ENCODE measurements at regions not wholly inside any gene's neighbourhood (a gene's known extent, or its start where the extent isn't known, plus 50 kb on each side); places are given as distances from the start of the nearest gene placed in this dataset.

DNA sequence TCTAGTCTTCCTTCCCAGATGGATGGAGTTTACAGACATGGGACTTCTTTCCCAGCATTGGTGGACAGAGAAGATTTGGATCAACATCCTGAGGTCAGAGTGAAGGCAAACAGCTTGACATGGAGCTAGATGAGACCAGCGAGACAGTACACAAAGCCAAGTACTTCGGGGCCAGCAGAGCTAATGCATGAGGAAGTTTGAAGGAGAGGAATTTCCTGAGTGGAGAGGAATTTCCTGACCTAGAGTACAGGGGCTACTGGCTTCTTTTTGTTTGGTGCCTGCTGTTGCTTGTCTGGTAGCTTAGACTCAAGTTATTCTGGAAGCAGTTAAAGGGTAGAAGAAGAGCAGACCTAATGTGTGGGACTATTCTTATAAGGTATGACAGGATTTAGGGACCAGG, 69.1 kb upstream of the EOLA2 start:
- no peak overlapping the region for H2BK12ac ChIP-seq (ENCODE audit: low read length)

GRCh38 chrX:150012647-150013381, 74.5 kb upstream of the EOLA2 start:
- no peak overlapping the region for H2BK120ac ChIP-seq (ENCODE audit: low read depth, low read length)
- H3K4me2 ChIP-seq (ENCODE audit: insufficient read depth, low read length, poor library complexity, severe bottlenecking) = no peak overlapping the region
- H3K27me3 ChIP-seq (ENCODE audit: control insufficient read depth in 3 of 3, insufficient read depth in 3 of 3, low read depth in 1 of 3, low read length in 3 of 3) = no peaks in the 10 kb centered on the region
- H2BK15ac ChIP-seq (ENCODE audit: low read length) = no peak overlapping the region
- no peak overlapping the region for H4K8ac ChIP-seq (ENCODE audit: low read depth, low read length)
- no peak overlapping the region for H2BK5ac ChIP-seq (ENCODE audit: low read length)
- no peaks in the 10 kb centered on the region for H3K4me1 ChIP-seq (ENCODE audit: control insufficient read depth in 2 of 2, insufficient read depth in 1 of 2, low read depth in 1 of 2, low read length in 2 of 2)
- H3K18ac ChIP-seq (ENCODE audit: low read length) = no peak overlapping the region
- H3K9me3 ChIP-seq (replicated peaks in 1 of 2; ENCODE audit: control insufficient read depth in 2 of 2, insufficient read depth in 1 of 2, low read depth in 1 of 2, low read length in 2 of 2) = no peaks in the 10 kb centered on the region
- H3K14ac ChIP-seq (ENCODE audit: low read length) = no peak overlapping the region
- H2AFZ ChIP-seq (ENCODE audit: low read length) = no peak overlapping the region
- H4K91ac ChIP-seq (ENCODE audit: low read depth, low read length, poor library complexity) = no peak overlapping the region
- no peak overlapping the region for H3K4ac ChIP-seq (ENCODE audit: low read length)
- no peak overlapping the region for H3K27ac ChIP-seq (replicated peaks; ENCODE audit: low read length)
- no peaks in the 10 kb centered on the region for H3K36me3 ChIP-seq (replicated peaks in 1 of 2; ENCODE audit: control insufficient read depth in 2 of 2, insufficient read depth in 2 of 2, low read length in 2 of 2)
- H3K4me3 ChIP-seq (ENCODE audit: low read length in 2 of 2) = no peak overlapping the region
- no peak overlapping the region for H3K9ac ChIP-seq (ENCODE audit: low read depth, low read length, poor library complexity)
- H2AK5ac ChIP-seq (ENCODE audit: low read depth, low read length) = no peak overlapping the region
- no CpG with 5 or more reads among the region's 3 CpGs for WGBS, 2 donors (ENCODE audit: extremely low coverage in 2 of 2, insufficient read length in 2 of 2, insufficient replicate concordance in 1 of 2)
- H2BK12ac ChIP-seq (ENCODE audit: low read length) = no peak overlapping the region
- H3K79me1 ChIP-seq (ENCODE audit: low read depth, low read length) = no peaks in the 10 kb centered on the region
- no peak for DNase-seq (ENCODE audit: low spot score)
- H3K23ac ChIP-seq (ENCODE audit: low read depth, low read length, poor library complexity) = no peak overlapping the region

More for the DNA sequence above, 69.1 kb upstream of the EOLA2 start:
- no peak for DNase-seq (ENCODE audit: low spot score)
- Histone ChIP-seq H3K14ac (ENCODE audit: low read length) (no peak overlapping the region), H2BK15ac (ENCODE audit: low read length) (no peak overlapping the region), H4K8ac (ENCODE audit: low read depth, low read length) (no peak overlapping the region), H3K18ac (ENCODE audit: low read length) (no peak overlapping the region), H3K36me3 (replicated peaks in 1 of 2; ENCODE audit: control insufficient read depth in 2 of 2, insufficient read depth in 2 of 2, low read length in 2 of 2) (no peaks in the 10 kb centered on the region), H3K4me1 (ENCODE audit: control insufficient read depth in 2 of 2, insufficient read depth in 1 of 2, low read depth in 1 of 2, low read length in 2 of 2) (no peaks in the 10 kb centered on the region), H3K27me3 (ENCODE audit: control insufficient read depth in 3 of 3, insufficient read depth in 3 of 3, low read depth in 1 of 3, low read length in 3 of 3) (no peaks in the 10 kb centered on the region), H3K9me3 (replicated peaks in 1 of 2; ENCODE audit: control insufficient read depth in 2 of 2, insufficient read depth in 1 of 2, low read depth in 1 of 2, low read length in 2 of 2) (no peaks in the 10 kb centered on the region), H3K79me1 (ENCODE audit: low read depth, low read length) (no peaks in the 10 kb centered on the region), H4K91ac (ENCODE audit: low read depth, low read length, poor library complexity) (no peak overlapping the region), H2AK5ac (ENCODE audit: low read depth, low read length) (no peak overlapping the region), H3K9ac (ENCODE audit: low read depth, low read length, poor library complexity) (no peak overlapping the region), H3K4me2 (ENCODE audit: insufficient read depth, low read length, poor library complexity, severe bottlenecking) (no peak overlapping the region), H3K27ac (replicated peaks; ENCODE audit: low read length) (no peak overlapping the region), H3K4me3 (ENCODE audit: low read length in 2 of 2) (no peak overlapping the region), H3K23ac (ENCODE audit: low read depth, low read length, poor library complexity) (no peak overlapping the region), H2BK120ac (ENCODE audit: low read depth, low read length) (no peak overlapping the region), H2BK5ac (ENCODE audit: low read length) (no peak overlapping the region), H2AFZ (ENCODE audit: low read length) (no peak overlapping the region), H3K4ac (ENCODE audit: low read length) (no peak overlapping the region)
- WGBS, 2 donors (ENCODE audit: extremely low coverage in 2 of 2, insufficient read length in 2 of 2, insufficient replicate concordance in 1 of 2) = no CpG with 5 or more reads among the region's 2 CpGs

- no peaks in the 10 kb centered on the region for H3K79me1 ChIP-seq (ENCODE audit: low read depth, low read length)
- H3K4me1 ChIP-seq (ENCODE audit: control insufficient read depth in 2 of 2, insufficient read depth in 1 of 2, low read depth in 1 of 2, low read length in 2 of 2) = no peaks in the 10 kb centered on the region
- H4K91ac ChIP-seq (ENCODE audit: low read depth, low read length, poor library complexity) = no peak overlapping the region
- no peaks in the 10 kb centered on the region for H3K9me3 ChIP-seq (replicated peaks in 1 of 2; ENCODE audit: control insufficient read depth in 2 of 2, insufficient read depth in 1 of 2, low read depth in 1 of 2, low read length in 2 of 2)
- H2AFZ ChIP-seq (ENCODE audit: low read length) = no peak overlapping the region
- no peak overlapping the region for H3K4me2 ChIP-seq (ENCODE audit: insufficient read depth, low read length, poor library complexity, severe bottlenecking)
- no peak overlapping the region for H3K18ac ChIP-seq (ENCODE audit: low read length)
- no peak overlapping the region for H2BK12ac ChIP-seq (ENCODE audit: low read length)
- no CpG with 5 or more reads among the region's 1 CpG for WGBS, 2 donors (ENCODE audit: extremely low coverage in 2 of 2, insufficient read length in 2 of 2, insufficient replicate concordance in 1 of 2)
- H3K27me3 ChIP-seq (ENCODE audit: control insufficient read depth in 3 of 3, insufficient read depth in 3 of 3, low read depth in 1 of 3, low read length in 3 of 3) = no peaks in the 10 kb centered on the region
- no peak overlapping the region for H3K23ac ChIP-seq (ENCODE audit: low read depth, low read length, poor library complexity)
- H2AK5ac ChIP-seq (ENCODE audit: low read depth, low read length) = no peak overlapping the region
- no peak overlapping the region for H3K9ac ChIP-seq (ENCODE audit: low read depth, low read length, poor library complexity)
- no peak overlapping the region for H2BK15ac ChIP-seq (ENCODE audit: low read length)
- DNase-seq (ENCODE audit: low spot score) = no peak
- H3K27ac ChIP-seq (replicated peaks; ENCODE audit: low read length) = no peak overlapping the region
- H2BK120ac ChIP-seq (ENCODE audit: low read depth, low read length) = no peak overlapping the region
- no peak overlapping the region for H2BK5ac ChIP-seq (ENCODE audit: low read length)
- H3K36me3 ChIP-seq (replicated peaks in 1 of 2; ENCODE audit: control insufficient read depth in 2 of 2, insufficient read depth in 2 of 2, low read length in 2 of 2) = no peaks in the 10 kb centered on the region
- H3K4me3 ChIP-seq (ENCODE audit: low read length in 2 of 2) = no peak overlapping the region
- no peak overlapping the region for H4K8ac ChIP-seq (ENCODE audit: low read depth, low read length)
- no peak overlapping the region for H3K4ac ChIP-seq (ENCODE audit: low read length)
- H3K14ac ChIP-seq (ENCODE audit: low read length) = no peak overlapping the region
Measured at GRCh38 chrX:150014525-150014924, 76.2 kb upstream of the EOLA2 start.

DNA sequence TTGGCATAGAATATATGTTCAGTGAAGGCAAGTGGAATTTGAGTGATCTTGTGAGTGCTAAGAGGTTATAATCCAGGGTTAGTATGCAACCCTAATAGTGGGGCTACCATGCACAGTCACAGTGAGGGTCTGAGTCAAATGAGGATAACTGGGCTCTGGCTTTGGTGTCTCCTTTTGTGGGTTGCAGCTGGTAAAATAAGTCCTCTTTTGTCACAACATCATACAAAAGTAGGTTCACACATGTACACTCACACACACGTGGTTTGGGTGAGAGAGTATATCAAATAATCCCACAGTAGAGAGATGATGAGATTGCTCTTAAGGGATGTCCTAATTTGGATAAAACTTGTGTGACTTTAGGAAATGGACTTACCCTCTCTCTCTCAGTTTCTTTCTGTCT, 79.6 kb upstream of the EOLA2 start:
- Histone ChIP-seq H2BK120ac (ENCODE audit: low read depth, low read length) (no peak overlapping the region), H2BK15ac (ENCODE audit: low read length) (no peak overlapping the region), H3K27ac (replicated peaks; ENCODE audit: low read length) (no peak overlapping the region), H3K9ac (ENCODE audit: low read depth, low read length, poor library complexity) (no peak overlapping the region), H2BK5ac (ENCODE audit: low read length) (no peak overlapping the region), H2BK12ac (ENCODE audit: low read length) (no peak overlapping the region), H3K9me3 (replicated peaks in 1 of 2; ENCODE audit: control insufficient read depth in 2 of 2, insufficient read depth in 1 of 2, low read depth in 1 of 2, low read length in 2 of 2) (no peaks in the 10 kb centered on the region), H3K27me3 (ENCODE audit: control insufficient read depth in 3 of 3, insufficient read depth in 3 of 3, low read depth in 1 of 3, low read length in 3 of 3) (no peaks in the 10 kb centered on the region), H3K4me3 (ENCODE audit: low read length in 2 of 2) (no peak overlapping the region), H4K8ac (ENCODE audit: low read depth, low read length) (no peak overlapping the region), H2AFZ (ENCODE audit: low read length) (no peak overlapping the region), H3K36me3 (replicated peaks in 1 of 2; ENCODE audit: control insufficient read depth in 2 of 2, insufficient read depth in 2 of 2, low read length in 2 of 2) (no peaks in the 10 kb centered on the region), H2AK5ac (ENCODE audit: low read depth, low read length) (no peak overlapping the region), H3K79me1 (ENCODE audit: low read depth, low read length) (no peaks in the 10 kb centered on the region), H3K4me1 (ENCODE audit: control insufficient read depth in 2 of 2, insufficient read depth in 1 of 2, low read depth in 1 of 2, low read length in 2 of 2) (no peaks in the 10 kb centered on the region), H3K14ac (ENCODE audit: low read length) (no peak overlapping the region), H3K18ac (ENCODE audit: low read length) (no peak overlapping the region), H3K4ac (ENCODE audit: low read length) (no peak overlapping the region), H4K91ac (ENCODE audit: low read depth, low read length, poor library complexity) (no peak overlapping the region), H3K4me2 (ENCODE audit: insufficient read depth, low read length, poor library complexity, severe bottlenecking) (no peak overlapping the region), H3K23ac (ENCODE audit: low read depth, low read length, poor library complexity) (no peak overlapping the region)
- DNase-seq (ENCODE audit: low spot score) = no peak
- WGBS, 2 donors (ENCODE audit: extremely low coverage in 2 of 2, insufficient read length in 2 of 2, insufficient replicate concordance in 1 of 2) = no CpG with 5 or more reads among the region's 1 CpG

Data from neuronal stem cell (in vitro differentiated cells).